PFSK-1 (cell line): ENCODE measurements at regions not wholly inside any gene's neighbourhood (a gene's known extent, or its start where the extent isn't known, plus 50 kb on each side); places are given as distances from the start of the nearest gene placed in this dataset.

Source experiments
- FOXP2 ChIP-seq: optimal IDR thresholded peaks from 2 replicates; pipeline ENCODE3; 2011; ENCODE audit warnings: borderline replicate concordance, control low read depth, inconsistent platforms; ENCODE audit not compliant: insufficient read depth; ENCODE audit errors: extremely low read length, extremely low read depth
- POLR2AphosphoS5 ChIP-seq: IDR thresholded peaks from 2 replicates; pipeline ENCODE4 v1.6.1; 2012; ENCODE audit warnings: low read depth, mild to moderate bottlenecking, control low read depth, low read length, moderate library complexity
- SIN3A ChIP-seq: IDR thresholded peaks from 2 replicates; pipeline ENCODE4 v1.6.1; 2012; ENCODE audit warnings: mild to moderate bottlenecking, low read length, moderate library complexity, borderline replicate concordance; ENCODE audit not compliant: insufficient read depth
- TAF1 ChIP-seq: IDR thresholded peaks from 2 replicates; pipeline ENCODE4 v1.6.1; 2012; ENCODE audit warnings: low read length, control low read depth, borderline replicate concordance; ENCODE audit not compliant: insufficient read depth
- TF ChIP-seq, protein P1 (sequence below), 2 experiments: IDR thresholded peaks; 2 replicates each; pipeline versions ENCODE4 v1.6.1 to v1.8.0; 2011 to 2012; ENCODE audit warnings: low read depth in 2 of 2, low read length in 2 of 2, control low read depth in 1 of 2, inconsistent platforms in 1 of 2, mild to moderate bottlenecking in 1 of 2, moderate library complexity in 1 of 2; ENCODE audit not compliant: insufficient read depth in 1 of 2

- no peak for TF ChIP-seq POLR2AphosphoS5
- no peak for TF ChIP-seq TAF1
- TF ChIP-seq, protein P1, sequence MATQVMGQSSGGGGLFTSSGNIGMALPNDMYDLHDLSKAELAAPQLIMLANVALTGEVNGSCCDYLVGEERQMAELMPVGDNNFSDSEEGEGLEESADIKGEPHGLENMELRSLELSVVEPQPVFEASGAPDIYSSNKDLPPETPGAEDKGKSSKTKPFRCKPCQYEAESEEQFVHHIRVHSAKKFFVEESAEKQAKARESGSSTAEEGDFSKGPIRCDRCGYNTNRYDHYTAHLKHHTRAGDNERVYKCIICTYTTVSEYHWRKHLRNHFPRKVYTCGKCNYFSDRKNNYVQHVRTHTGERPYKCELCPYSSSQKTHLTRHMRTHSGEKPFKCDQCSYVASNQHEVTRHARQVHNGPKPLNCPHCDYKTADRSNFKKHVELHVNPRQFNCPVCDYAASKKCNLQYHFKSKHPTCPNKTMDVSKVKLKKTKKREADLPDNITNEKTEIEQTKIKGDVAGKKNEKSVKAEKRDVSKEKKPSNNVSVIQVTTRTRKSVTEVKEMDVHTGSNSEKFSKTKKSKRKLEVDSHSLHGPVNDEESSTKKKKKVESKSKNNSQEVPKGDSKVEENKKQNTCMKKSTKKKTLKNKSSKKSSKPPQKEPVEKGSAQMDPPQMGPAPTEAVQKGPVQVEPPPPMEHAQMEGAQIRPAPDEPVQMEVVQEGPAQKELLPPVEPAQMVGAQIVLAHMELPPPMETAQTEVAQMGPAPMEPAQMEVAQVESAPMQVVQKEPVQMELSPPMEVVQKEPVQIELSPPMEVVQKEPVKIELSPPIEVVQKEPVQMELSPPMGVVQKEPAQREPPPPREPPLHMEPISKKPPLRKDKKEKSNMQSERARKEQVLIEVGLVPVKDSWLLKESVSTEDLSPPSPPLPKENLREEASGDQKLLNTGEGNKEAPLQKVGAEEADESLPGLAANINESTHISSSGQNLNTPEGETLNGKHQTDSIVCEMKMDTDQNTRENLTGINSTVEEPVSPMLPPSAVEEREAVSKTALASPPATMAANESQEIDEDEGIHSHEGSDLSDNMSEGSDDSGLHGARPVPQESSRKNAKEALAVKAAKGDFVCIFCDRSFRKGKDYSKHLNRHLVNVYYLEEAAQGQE (IDR thresholded peaks at IDR 0.05; ENCODE audit: insufficient read depth in 1 of 2, low read depth in 2 of 2, low read length in 2 of 2): no peak
- TF ChIP-seq SIN3A: no peak
- TF ChIP-seq FOXP2: no peak
Measured at GRCh38 chr1:55522353-55522903, 307.3 kb upstream of the USP24 start.
